ENCODE measurements at regions not wholly inside any gene's neighbourhood (a gene's known extent, or its start where the extent isn't known, plus 50 kb on each side); places are given as distances from the start of the nearest gene placed in this dataset.

- TF ChIP-seq, protein P1, sequence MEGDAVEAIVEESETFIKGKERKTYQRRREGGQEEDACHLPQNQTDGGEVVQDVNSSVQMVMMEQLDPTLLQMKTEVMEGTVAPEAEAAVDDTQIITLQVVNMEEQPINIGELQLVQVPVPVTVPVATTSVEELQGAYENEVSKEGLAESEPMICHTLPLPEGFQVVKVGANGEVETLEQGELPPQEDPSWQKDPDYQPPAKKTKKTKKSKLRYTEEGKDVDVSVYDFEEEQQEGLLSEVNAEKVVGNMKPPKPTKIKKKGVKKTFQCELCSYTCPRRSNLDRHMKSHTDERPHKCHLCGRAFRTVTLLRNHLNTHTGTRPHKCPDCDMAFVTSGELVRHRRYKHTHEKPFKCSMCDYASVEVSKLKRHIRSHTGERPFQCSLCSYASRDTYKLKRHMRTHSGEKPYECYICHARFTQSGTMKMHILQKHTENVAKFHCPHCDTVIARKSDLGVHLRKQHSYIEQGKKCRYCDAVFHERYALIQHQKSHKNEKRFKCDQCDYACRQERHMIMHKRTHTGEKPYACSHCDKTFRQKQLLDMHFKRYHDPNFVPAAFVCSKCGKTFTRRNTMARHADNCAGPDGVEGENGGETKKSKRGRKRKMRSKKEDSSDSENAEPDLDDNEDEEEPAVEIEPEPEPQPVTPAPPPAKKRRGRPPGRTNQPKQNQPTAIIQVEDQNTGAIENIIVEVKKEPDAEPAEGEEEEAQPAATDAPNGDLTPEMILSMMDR (IDR thresholded peaks at IDR 0.05) = no peak
- TF ChIP-seq POLR2A (IDR thresholded peaks at IDR 0.05) = no peak
Measured at GRCh38 chr6:170176136-170176897, 114.6 kb downstream of the DLL1 start.

Data from upper lobe of left lung (tissue), 4 donors.